HG02798 (cell line): ENCODE measurements at regions not wholly inside any gene's neighbourhood (a gene's known extent, or its start where the extent isn't known, plus 50 kb on each side); places are given as distances from the start of the nearest gene placed in this dataset.
"Not testable (repeated sequence)": the region's sequence is repeated elsewhere in the genome, so short reads cannot be mapped to it uniquely, and the experiment has no call there.

Source experiments
- ATAC-seq: cut with Tn5 transposase; IDR thresholded peaks from one replicate; pipeline ENCODE4 v1.9.1; 2021; ENCODE audit warnings: mild to moderate bottlenecking; ENCODE audit not compliant: unreplicated experiment, poor library complexity

GRCh38 chr4:129966175-129966574 is 870.2 kb downstream of the C4orf33 start:
- ATAC-seq: peak; percentile 41

GRCh38 chr4:129968366-129968765 is 872.4 kb downstream of the C4orf33 start:
- no peak for ATAC-seq

- ATAC-seq: no peak
These were observed 872.8 kb downstream of the C4orf33 start for GRCh38 chr4:129968778-129969177.

GRCh38 chr4:129970801-129971200 is 874.8 kb downstream of the C4orf33 start:
- no peak for ATAC-seq

- no peak for ATAC-seq
These were observed 875.5 kb downstream of the C4orf33 start for GRCh38 chr4:129971419-129971818.

GRCh38 chr4:129972257-129972656 is 876.3 kb downstream of the C4orf33 start:
- no peak for ATAC-seq

- no peak for ATAC-seq
These were observed 878.8 kb downstream of the C4orf33 start for GRCh38 chr4:129974730-129975129.

- ATAC-seq: no peak
These were observed 882.4 kb downstream of the C4orf33 start for GRCh38 chr4:129978315-129978714.

- ATAC-seq: no peak
These were observed 893.0 kb downstream of the C4orf33 start for GRCh38 chr4:129988957-129989356.

GRCh38 chr4:129994715-129995114 is 898.8 kb downstream of the C4orf33 start:
- ATAC-seq: peak; percentile 71

- no peak for ATAC-seq
These were observed 902.6 kb downstream of the C4orf33 start for GRCh38 chr4:129998436-129999150.

- ATAC-seq: no peak
These were observed 903.2 kb downstream of the C4orf33 start for GRCh38 chr4:129999156-129999555.

- ATAC-seq: no peak
These were observed 912.5 kb downstream of the C4orf33 start for GRCh38 chr4:130008461-130008860.

GRCh38 chr4:130012806-130013205 is 916.9 kb downstream of the C4orf33 start:
- ATAC-seq: not testable (repeated sequence)

GRCh38 chr4:130021706-130022105 is 925.8 kb downstream of the C4orf33 start:
- no peak for ATAC-seq

GRCh38 chr4:130023088-130023487 is 927.1 kb downstream of the C4orf33 start:
- ATAC-seq: no peak

- ATAC-seq: no peak
These were observed 929.7 kb downstream of the C4orf33 start for GRCh38 chr4:130025701-130026100.

GRCh38 chr4:130026185-130026584 is 930.2 kb downstream of the C4orf33 start:
- ATAC-seq: no peak

GRCh38 chr4:130027973-130028372 is 932.0 kb downstream of the C4orf33 start:
- ATAC-seq: no peak

- ATAC-seq: peak; percentile 81
These were observed 932.6 kb downstream of the C4orf33 start for GRCh38 chr4:130028552-130028951.

GRCh38 chr4:130029442-130029841 is 933.5 kb downstream of the C4orf33 start:
- ATAC-seq: no peak

GRCh38 chr4:130031858-130032257 is 935.9 kb downstream of the C4orf33 start:
- ATAC-seq: no peak
